Cardiac muscle cell (in vitro differentiated cells and primary cell): ENCODE measurements at regions not wholly inside any gene's neighbourhood (a gene's known extent, or its start where the extent isn't known, plus 50 kb on each side); places are given as distances from the start of the nearest gene placed in this dataset.

Source experiments
- DNase-seq, 2 donors: peaks; one replicate each; pipeline versions ENCODE4 v3.0.0 to v3.0.0-alpha.2; 2010 to 2017; ENCODE audit warnings: low read depth in 1 of 2, low spot score in 1 of 2
- H3K27ac ChIP-seq: fragments of 200-600 bp; sonication (generic); 2 replicates; pipeline ENCODE4 v1.5.1; 2016
- H3K27me3 ChIP-seq: fragments of 200-600 bp; sonication (generic); 2 replicates; pipeline ENCODE4 v1.6.0; 2016; ENCODE audit warnings: control low read depth
- H3K36me3 ChIP-seq: fragments of 200-600 bp; sonication (generic); 2 replicates; pipeline ENCODE4 v1.5.1; 2016; ENCODE audit warnings: control low read depth
- H3K4me1 ChIP-seq: fragments of 200-600 bp; sonication (generic); 2 replicates; pipeline ENCODE4 v1.8.1; 2017; ENCODE audit warnings: low read depth, mild to moderate bottlenecking, mixed run types
- H3K4me3 ChIP-seq: fragments of 200-600 bp; sonication (generic); 2 replicates; pipeline ENCODE4 v1.5.1; 2016; ENCODE audit warnings: mild to moderate bottlenecking
- H3K9me3 ChIP-seq: fragments of 200-600 bp; sonication (generic); 2 replicates; pipeline ENCODE4 v1.5.1; 2017; ENCODE audit warnings: low read depth, mild to moderate bottlenecking, control low read depth
- TF ChIP-seq, protein P1 (sequence below): IDR thresholded peaks from 2 replicates; pipeline ENCODE4 v1.5.1; 2012; ENCODE audit warnings: low read depth, mild to moderate bottlenecking, low read length

DNA sequence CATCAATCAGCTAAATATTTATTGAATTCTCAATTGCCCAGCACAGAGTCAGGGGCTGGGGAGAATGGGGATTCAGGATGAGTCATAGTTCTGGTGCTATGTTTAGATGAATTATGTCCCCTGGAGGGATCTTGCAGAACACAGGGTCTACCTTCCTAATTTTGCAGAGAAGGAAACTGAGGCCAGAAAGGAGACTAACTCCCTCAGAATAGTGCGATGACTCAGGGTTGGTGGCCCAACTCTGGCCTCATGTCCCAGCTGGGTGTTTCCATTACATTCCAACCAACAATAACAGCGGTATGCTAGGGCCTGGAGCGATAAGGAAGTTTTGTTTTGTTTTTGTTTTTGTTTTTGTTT is 270.9 kb downstream of the TLE3 start:
- DNase-seq = no peak
- Histone ChIP-seq H3K27ac (no peak overlapping the region), H3K4me3 (no peak overlapping the region), H3K27me3 (no peaks in the 10 kb centered on the region), H3K4me1 (no peaks in the 10 kb centered on the region), H3K36me3 (no peaks in the 10 kb centered on the region), H3K9me3 (no peaks in the 10 kb centered on the region)
- TF ChIP-seq, protein P1, sequence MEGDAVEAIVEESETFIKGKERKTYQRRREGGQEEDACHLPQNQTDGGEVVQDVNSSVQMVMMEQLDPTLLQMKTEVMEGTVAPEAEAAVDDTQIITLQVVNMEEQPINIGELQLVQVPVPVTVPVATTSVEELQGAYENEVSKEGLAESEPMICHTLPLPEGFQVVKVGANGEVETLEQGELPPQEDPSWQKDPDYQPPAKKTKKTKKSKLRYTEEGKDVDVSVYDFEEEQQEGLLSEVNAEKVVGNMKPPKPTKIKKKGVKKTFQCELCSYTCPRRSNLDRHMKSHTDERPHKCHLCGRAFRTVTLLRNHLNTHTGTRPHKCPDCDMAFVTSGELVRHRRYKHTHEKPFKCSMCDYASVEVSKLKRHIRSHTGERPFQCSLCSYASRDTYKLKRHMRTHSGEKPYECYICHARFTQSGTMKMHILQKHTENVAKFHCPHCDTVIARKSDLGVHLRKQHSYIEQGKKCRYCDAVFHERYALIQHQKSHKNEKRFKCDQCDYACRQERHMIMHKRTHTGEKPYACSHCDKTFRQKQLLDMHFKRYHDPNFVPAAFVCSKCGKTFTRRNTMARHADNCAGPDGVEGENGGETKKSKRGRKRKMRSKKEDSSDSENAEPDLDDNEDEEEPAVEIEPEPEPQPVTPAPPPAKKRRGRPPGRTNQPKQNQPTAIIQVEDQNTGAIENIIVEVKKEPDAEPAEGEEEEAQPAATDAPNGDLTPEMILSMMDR = no peak

DNA sequence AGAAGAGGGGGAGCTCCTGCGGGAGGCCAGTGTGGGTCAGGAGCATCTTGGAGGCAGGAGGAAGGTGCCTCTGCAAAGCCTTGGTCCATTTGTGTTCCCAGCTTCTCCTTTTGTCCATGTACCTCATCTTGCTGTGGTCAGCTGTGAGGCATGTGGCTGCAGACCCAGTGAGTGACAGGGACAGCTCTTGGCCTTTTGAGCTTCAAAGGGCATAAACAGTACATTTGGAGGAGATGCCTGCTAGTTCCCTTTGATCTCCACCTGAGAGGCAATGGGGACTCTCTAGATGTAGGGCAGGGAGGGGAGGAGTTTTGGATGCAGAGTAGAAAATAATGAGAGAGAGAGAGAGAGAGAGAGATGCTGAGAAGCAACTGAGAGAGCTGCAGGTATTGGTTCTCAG is 270.0 kb downstream of the TLE3 start:
- no peak overlapping the region for H3K4me3 ChIP-seq
- H3K4me1 ChIP-seq = no peaks in the 10 kb centered on the region
- TF ChIP-seq, protein P1 = no peak
- H3K27me3 ChIP-seq = no peaks in the 10 kb centered on the region
- H3K27ac ChIP-seq = no peak overlapping the region
- H3K36me3 ChIP-seq = no peaks in the 10 kb centered on the region
- no peak for DNase-seq
- no peaks in the 10 kb centered on the region for H3K9me3 ChIP-seq

DNA sequence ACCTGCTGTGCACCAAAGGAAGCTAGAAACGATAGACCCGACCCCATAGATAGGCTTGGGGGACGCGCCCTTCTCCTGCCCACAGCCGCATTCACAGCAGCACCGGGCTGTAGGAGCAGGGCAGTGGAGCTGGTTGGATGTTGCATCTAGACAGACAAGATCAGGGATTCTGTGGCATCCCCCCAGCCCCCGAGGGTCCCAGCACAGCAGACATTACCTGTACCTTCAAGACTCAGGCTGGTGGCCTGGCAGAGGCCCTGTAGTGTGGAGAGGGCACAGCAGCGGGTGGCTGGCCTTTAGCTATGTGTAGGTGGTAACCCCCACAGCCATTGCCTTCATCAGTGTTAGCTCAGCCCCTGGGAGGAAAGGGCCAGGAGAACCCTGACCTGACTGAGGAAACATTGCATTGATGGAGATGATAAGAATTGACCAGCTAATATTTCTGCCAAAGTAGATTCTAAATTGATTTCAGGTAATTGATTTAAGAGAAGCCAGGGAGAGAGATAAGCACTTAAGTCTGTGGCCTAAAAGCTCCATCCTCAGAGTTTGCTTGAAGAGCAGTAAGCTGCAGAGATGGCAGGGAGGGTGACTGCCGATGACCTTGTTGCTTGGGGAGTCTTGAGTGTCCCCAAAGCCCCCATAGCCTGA is 269.4 kb downstream of the TLE3 start:
- no peaks in the 10 kb centered on the region for H3K4me1 ChIP-seq
- DNase-seq = no peak
- TF ChIP-seq, protein P1 = no peak
- no peak overlapping the region for H3K27ac ChIP-seq
- H3K9me3 ChIP-seq = no peaks in the 10 kb centered on the region
- no peaks in the 10 kb centered on the region for H3K27me3 ChIP-seq
- H3K36me3 ChIP-seq = no peaks in the 10 kb centered on the region
- no peak overlapping the region for H3K4me3 ChIP-seq

DNA sequence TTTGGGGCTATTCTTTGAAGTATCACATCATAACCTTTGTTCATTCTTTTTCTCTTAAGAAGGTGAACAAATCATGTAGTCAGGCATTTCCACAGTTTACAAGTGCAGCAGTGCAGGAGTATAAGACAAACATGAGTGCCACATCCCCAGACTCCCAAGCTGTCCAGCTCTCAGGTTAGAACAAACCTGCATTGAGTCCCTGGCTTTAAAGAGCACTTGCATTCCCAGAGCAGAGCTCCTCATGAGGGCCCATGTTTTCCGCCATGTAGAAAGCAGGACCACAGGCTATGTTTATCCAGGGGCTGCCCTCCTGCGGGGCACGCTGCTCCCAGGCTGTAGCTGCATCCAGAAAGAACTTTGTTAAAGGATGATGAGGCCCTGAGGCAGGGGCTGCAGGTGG is 267.7 kb downstream of the TLE3 start:
- Histone ChIP-seq H3K27me3 (no peaks in the 10 kb centered on the region), H3K36me3 (no peaks in the 10 kb centered on the region), H3K27ac (no peak overlapping the region), H3K4me3 (no peak overlapping the region), H3K9me3 (no peaks in the 10 kb centered on the region), H3K4me1 (no peaks in the 10 kb centered on the region)
- TF ChIP-seq, protein P1 = no peak
- no peak for DNase-seq

DNA sequence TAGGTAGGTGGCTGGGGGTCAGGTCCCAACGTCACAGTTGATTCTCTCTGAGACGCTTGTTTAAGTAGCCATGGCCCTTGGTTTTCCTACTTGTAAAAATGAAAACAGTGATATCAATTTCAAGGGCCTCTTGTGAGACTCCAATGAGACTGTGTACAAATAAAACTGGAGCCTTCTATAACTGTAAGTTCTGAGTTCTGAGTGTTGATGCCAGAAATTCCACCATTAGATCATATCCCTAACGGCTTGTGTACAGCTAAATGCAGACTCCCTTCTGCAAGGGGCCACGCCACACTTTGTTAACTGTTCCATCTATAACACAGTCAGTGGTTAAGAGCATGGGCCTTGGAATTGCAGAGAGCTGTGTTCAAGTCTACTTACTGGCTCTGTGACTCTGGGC is 267.3 kb downstream of the TLE3 start:
- no peaks in the 10 kb centered on the region for H3K36me3 ChIP-seq
- H3K27ac ChIP-seq = no peak overlapping the region
- no peak overlapping the region for H3K4me3 ChIP-seq
- DNase-seq = no peak
- TF ChIP-seq, protein P1 = no peak
- no peaks in the 10 kb centered on the region for H3K27me3 ChIP-seq
- no peaks in the 10 kb centered on the region for H3K9me3 ChIP-seq
- H3K4me1 ChIP-seq = no peaks in the 10 kb centered on the region

DNA sequence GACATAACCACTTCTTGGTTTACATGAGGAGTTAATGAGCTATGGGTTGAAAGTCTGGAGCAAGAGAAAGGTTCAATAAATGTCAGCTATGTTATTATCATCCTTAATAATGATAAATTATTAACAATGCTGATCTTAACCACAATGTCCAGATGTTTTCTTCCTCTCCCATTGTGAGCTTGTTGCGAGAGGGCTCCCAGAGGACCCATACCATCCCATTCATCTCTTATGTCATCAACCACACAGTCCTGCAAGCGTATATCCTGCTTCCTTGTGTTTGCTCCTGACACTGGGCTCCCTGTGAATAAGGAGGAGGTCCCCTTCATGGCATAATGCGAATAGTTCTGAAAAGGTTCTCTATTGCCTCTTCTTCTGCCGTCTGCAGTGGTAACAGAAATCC is 266.8 kb downstream of the TLE3 start:
- Histone ChIP-seq H3K4me3 (no peak overlapping the region), H3K4me1 (no peaks in the 10 kb centered on the region), H3K27ac (no peak overlapping the region), H3K36me3 (no peaks in the 10 kb centered on the region), H3K27me3 (no peaks in the 10 kb centered on the region), H3K9me3 (no peaks in the 10 kb centered on the region)
- TF ChIP-seq, protein P1 = no peak
- DNase-seq = no peak
